ENCODE measurements at regions not wholly inside any gene's neighbourhood (a gene's known extent, or its start where the extent isn't known, plus 50 kb on each side); places are given as distances from the start of the nearest gene placed in this dataset.

GRCh38 chr12:5168148-5168547, 124.5 kb downstream of the KCNA5 start:
- H3F3A ChIP-seq (replicated peaks; ENCODE audit: low read depth) = no peaks in the 10 kb centered on the region
- H3K36me3 Mint-ChIP-seq (ENCODE audit: low read depth) = no peaks in the 10 kb centered on the region
- DNase-seq (ENCODE audit: low spot score) = no peak
- TF ChIP-seq ETS1 (IDR thresholded peaks at IDR 0.05) (no peak), NANOG (IDR thresholded peaks at IDR 0.05; ENCODE audit: borderline replicate concordance) (no peak), ZNF114 (CRISPR knock-in tag; IDR thresholded peaks at IDR 0.05) (no peak), STAT1 (IDR thresholded peaks at IDR 0.05; ENCODE audit: unreplicated experiment) (no peak), POLR2AphosphoS5 (IDR thresholded peaks at IDR 0.05; ENCODE audit: low read depth) (no peak), JUNB (IDR thresholded peaks at IDR 0.05; ENCODE audit: unreplicated experiment) (no peak), EZH2 (IDR thresholded peaks at IDR 0.05; ENCODE audit: low read depth, unreplicated experiment) (no peak)
- TF ChIP-seq, protein P1, sequence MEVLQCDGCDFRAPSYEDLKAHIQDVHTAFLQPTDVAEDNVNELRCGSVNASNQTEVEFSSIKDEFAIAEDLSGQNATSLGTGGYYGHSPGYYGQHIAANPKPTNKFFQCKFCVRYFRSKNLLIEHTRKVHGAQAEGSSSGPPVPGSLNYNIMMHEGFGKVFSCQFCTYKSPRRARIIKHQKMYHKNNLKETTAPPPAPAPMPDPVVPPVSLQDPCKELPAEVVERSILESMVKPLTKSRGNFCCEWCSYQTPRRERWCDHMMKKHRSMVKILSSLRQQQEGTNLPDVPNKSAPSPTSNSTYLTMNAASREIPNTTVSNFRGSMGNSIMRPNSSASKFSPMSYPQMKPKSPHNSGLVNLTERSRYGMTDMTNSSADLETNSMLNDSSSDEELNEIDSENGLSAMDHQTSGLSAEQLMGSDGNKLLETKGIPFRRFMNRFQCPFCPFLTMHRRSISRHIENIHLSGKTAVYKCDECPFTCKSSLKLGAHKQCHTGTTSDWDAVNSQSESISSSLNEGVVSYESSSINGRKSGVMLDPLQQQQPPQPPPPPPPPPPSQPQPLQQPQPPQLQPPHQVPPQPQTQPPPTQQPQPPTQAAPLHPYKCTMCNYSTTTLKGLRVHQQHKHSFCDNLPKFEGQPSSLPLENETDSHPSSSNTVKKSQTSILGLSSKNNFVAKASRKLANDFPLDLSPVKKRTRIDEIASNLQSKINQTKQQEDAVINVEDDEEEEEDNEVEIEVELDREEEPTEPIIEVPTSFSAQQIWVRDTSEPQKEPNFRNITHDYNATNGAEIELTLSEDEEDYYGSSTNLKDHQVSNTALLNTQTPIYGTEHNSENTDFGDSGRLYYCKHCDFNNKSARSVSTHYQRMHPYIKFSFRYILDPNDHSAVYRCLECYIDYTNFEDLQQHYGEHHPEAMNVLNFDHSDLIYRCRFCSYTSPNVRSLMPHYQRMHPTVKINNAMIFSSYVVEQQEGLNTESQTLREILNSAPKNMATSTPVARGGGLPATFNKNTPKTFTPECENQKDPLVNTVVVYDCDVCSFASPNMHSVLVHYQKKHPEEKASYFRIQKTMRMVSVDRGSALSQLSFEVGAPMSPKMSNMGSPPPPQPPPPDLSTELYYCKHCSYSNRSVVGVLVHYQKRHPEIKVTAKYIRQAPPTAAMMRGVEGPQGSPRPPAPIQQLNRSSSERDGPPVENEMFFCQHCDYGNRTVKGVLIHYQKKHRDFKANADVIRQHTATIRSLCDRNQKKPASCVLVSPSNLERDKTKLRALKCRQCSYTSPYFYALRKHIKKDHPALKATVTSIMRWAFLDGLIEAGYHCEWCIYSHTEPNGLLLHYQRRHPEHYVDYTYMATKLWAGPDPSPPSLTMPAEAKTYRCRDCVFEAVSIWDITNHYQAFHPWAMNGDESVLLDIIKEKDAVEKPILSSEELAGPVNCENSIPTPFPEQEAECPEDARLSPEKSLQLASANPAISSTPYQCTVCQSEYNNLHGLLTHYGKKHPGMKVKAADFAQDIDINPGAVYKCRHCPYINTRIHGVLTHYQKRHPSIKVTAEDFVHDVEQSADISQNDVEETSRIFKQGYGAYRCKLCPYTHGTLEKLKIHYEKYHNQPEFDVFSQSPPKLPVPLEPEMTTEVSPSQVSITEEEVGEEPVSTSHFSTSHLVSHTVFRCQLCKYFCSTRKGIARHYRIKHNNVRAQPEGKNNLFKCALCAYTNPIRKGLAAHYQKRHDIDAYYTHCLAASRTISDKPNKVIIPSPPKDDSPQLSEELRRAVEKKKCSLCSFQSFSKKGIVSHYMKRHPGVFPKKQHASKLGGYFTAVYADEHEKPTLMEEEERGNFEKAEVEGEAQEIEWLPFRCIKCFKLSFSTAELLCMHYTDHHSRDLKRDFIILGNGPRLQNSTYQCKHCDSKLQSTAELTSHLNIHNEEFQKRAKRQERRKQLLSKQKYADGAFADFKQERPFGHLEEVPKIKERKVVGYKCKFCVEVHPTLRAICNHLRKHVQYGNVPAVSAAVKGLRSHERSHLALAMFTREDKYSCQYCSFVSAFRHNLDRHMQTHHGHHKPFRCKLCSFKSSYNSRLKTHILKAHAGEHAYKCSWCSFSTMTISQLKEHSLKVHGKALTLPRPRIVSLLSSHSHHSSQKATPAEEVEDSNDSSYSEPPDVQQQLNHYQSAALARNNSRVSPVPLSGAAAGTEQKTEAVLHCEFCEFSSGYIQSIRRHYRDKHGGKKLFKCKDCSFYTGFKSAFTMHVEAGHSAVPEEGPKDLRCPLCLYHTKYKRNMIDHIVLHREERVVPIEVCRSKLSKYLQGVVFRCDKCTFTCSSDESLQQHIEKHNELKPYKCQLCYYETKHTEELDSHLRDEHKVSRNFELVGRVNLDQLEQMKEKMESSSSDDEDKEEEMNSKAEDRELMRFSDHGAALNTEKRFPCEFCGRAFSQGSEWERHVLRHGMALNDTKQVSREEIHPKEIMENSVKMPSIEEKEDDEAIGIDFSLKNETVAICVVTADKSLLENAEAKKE (CRISPR knock-in tag; IDR thresholded peaks at IDR 0.05) = no peak
- TF ChIP-seq, protein P2, sequence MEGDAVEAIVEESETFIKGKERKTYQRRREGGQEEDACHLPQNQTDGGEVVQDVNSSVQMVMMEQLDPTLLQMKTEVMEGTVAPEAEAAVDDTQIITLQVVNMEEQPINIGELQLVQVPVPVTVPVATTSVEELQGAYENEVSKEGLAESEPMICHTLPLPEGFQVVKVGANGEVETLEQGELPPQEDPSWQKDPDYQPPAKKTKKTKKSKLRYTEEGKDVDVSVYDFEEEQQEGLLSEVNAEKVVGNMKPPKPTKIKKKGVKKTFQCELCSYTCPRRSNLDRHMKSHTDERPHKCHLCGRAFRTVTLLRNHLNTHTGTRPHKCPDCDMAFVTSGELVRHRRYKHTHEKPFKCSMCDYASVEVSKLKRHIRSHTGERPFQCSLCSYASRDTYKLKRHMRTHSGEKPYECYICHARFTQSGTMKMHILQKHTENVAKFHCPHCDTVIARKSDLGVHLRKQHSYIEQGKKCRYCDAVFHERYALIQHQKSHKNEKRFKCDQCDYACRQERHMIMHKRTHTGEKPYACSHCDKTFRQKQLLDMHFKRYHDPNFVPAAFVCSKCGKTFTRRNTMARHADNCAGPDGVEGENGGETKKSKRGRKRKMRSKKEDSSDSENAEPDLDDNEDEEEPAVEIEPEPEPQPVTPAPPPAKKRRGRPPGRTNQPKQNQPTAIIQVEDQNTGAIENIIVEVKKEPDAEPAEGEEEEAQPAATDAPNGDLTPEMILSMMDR (conservative IDR thresholded peaks at IDR 0.05; ENCODE audit: low read depth in 2 of 2) = no peak
- TF ChIP-seq, protein P3, sequence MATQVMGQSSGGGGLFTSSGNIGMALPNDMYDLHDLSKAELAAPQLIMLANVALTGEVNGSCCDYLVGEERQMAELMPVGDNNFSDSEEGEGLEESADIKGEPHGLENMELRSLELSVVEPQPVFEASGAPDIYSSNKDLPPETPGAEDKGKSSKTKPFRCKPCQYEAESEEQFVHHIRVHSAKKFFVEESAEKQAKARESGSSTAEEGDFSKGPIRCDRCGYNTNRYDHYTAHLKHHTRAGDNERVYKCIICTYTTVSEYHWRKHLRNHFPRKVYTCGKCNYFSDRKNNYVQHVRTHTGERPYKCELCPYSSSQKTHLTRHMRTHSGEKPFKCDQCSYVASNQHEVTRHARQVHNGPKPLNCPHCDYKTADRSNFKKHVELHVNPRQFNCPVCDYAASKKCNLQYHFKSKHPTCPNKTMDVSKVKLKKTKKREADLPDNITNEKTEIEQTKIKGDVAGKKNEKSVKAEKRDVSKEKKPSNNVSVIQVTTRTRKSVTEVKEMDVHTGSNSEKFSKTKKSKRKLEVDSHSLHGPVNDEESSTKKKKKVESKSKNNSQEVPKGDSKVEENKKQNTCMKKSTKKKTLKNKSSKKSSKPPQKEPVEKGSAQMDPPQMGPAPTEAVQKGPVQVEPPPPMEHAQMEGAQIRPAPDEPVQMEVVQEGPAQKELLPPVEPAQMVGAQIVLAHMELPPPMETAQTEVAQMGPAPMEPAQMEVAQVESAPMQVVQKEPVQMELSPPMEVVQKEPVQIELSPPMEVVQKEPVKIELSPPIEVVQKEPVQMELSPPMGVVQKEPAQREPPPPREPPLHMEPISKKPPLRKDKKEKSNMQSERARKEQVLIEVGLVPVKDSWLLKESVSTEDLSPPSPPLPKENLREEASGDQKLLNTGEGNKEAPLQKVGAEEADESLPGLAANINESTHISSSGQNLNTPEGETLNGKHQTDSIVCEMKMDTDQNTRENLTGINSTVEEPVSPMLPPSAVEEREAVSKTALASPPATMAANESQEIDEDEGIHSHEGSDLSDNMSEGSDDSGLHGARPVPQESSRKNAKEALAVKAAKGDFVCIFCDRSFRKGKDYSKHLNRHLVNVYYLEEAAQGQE (IDR thresholded peaks at IDR 0.05; ENCODE audit: unreplicated experiment) = no peak
- no peak overlapping the region for H3K4me3 Mint-ChIP-seq
- H3K79me2 ChIP-seq (replicated peaks; ENCODE audit: insufficient read depth) = no peaks in the 10 kb centered on the region
- peaks cover 6% of the 10 kb centered on the region for H3K27me3 Mint-ChIP-seq (ENCODE audit: insufficient read depth, low read depth, poor library complexity)
- peaks cover 10% of the 10 kb centered on the region; the same call in 2 of the 3 replicates for H3K4me1 Mint-ChIP-seq
- H3K27ac Mint-ChIP-seq = no peak overlapping the region
- no peaks in the 10 kb centered on the region for H3K9me3 Mint-ChIP-seq
- H4K20me1 ChIP-seq (replicated peaks; ENCODE audit: insufficient read depth) = no peaks in the 10 kb centered on the region
- H2AFZ ChIP-seq = no peak overlapping the region
- no peaks in the 10 kb centered on the region for H3K27me3 ChIP-seq (ENCODE audit: insufficient read depth)
- H3K27ac ChIP-seq (ENCODE audit: low read depth) = no peak overlapping the region
- peaks cover 11% of the 10 kb centered on the region for H3K4me1 ChIP-seq (ENCODE audit: insufficient read depth)
- no peak overlapping the region for H3K4me2 ChIP-seq
- no peaks in the 10 kb centered on the region for H3K36me3 ChIP-seq (ENCODE audit: insufficient read depth)
- ATAC-seq = no peak
- no peaks in the 10 kb centered on the region for H3K9me2 ChIP-seq (ENCODE audit: insufficient read depth)
- no peak overlapping the region for H3K4me3 ChIP-seq
